NCI-H1105 (cell line): ENCODE measurements at regions not wholly inside any gene's neighbourhood (a gene's known extent, or its start where the extent isn't known, plus 50 kb on each side); places are given as distances from the start of the nearest gene placed in this dataset.
"Not testable (repeated sequence)": the region's sequence is repeated elsewhere in the genome, so short reads cannot be mapped to it uniquely, and the experiment has no call there.

Experiments
- DNase-seq: peaks from one replicate; lab custom pipeline; 2025; lab: John Stamatoyannopoulos, UW

GRCh38 chr7:66503551-66504031 lies 125.1 kb upstream of the KCTD7 start:
- DNase-seq, result no peak

- no peak for DNase-seq
These were observed 124.5 kb upstream of the KCTD7 start for GRCh38 chr7:66504131-66504530.

- DNase-seq, result no peak
These were observed 123.7 kb upstream of the KCTD7 start for GRCh38 chr7:66505009-66505408.

GRCh38 chr7:66505531-66506451 lies 122.9 kb upstream of the KCTD7 start:
- DNase-seq, result no peak

GRCh38 chr7:66506703-66507102 lies 122.0 kb upstream of the KCTD7 start:
- DNase-seq, result not testable (repeated sequence)

GRCh38 chr7:66507764-66508296 lies 120.9 kb upstream of the KCTD7 start:
- no peak for DNase-seq

- no peak for DNase-seq
These were observed 120.2 kb upstream of the KCTD7 start for GRCh38 chr7:66508431-66508830.

GRCh38 chr7:66514050-66514449 lies 114.6 kb upstream of the KCTD7 start:
- DNase-seq, result no peak

GRCh38 chr7:66517212-66517909 lies 111.3 kb upstream of the KCTD7 start:
- DNase-seq, result no peak

- DNase-seq, result no peak
These were observed 110.5 kb upstream of the KCTD7 start for GRCh38 chr7:66518151-66518691.

- DNase-seq, result no peak
These were observed 107.0 kb upstream of the KCTD7 start for GRCh38 chr7:66521675-66522074.

- DNase-seq, result no peak
These were observed 106.2 kb upstream of the KCTD7 start for GRCh38 chr7:66522518-66522917.

GRCh38 chr7:66523409-66523808 lies 105.3 kb upstream of the KCTD7 start:
- no peak for DNase-seq

GRCh38 chr7:66524738-66525137 lies 103.9 kb upstream of the KCTD7 start:
- DNase-seq, result no peak

- DNase-seq, result not testable (repeated sequence)
These were observed 101.9 kb upstream of the KCTD7 start for GRCh38 chr7:66526782-66527181.

GRCh38 chr7:66528652-66529051 lies 100.0 kb upstream of the KCTD7 start:
- no peak for DNase-seq

GRCh38 chr7:66529883-66530610 lies 98.6 kb upstream of the KCTD7 start:
- no peak for DNase-seq

- no peak for DNase-seq
These were observed 93.0 kb upstream of the KCTD7 start for GRCh38 chr7:66535414-66536329.

GRCh38 chr7:66537380-66537779 lies 91.3 kb upstream of the KCTD7 start:
- DNase-seq, result no peak

GRCh38 chr7:66537876-66538275 lies 90.8 kb upstream of the KCTD7 start:
- DNase-seq, result no peak

GRCh38 chr7:66539264-66539623 lies 89.4 kb upstream of the KCTD7 start:
- no peak for DNase-seq
